Brain microvascular endothelial cell (primary cell): ENCODE measurements at regions not wholly inside any gene's neighbourhood (a gene's known extent, or its start where the extent isn't known, plus 50 kb on each side); places are given as distances from the start of the nearest gene placed in this dataset.

ENCODE experiments used
- DNase-seq: peaks from one replicate; pipeline ENCODE4 v3.0.0-alpha.2; 2020
- H3K27ac ChIP-seq: fragments of 250-450 bp; sonication (Bioruptor Pico); 2 replicates; pipeline ENCODE4 v1.5.1; 2020; ENCODE audit warnings: mild to moderate bottlenecking, moderate library complexity
- H3K27me3 ChIP-seq: fragments of 250-450 bp; sonication (Bioruptor Pico); replicated peaks from 2 replicates; pipeline ENCODE4 v1.5.1; 2020; ENCODE audit warnings: mild to moderate bottlenecking
- H3K36me3 ChIP-seq: fragments of 250-450 bp; sonication (Bioruptor Pico); replicated peaks from 2 replicates; pipeline ENCODE4 v1.5.1; 2020; ENCODE audit warnings: mild to moderate bottlenecking
- H3K4me3 ChIP-seq: 2 replicates; pipeline ENCODE4 v1.5.1; 2011; ENCODE audit warnings: low read depth, mild to moderate bottlenecking, control low read depth, low read length, moderate library complexity
- in situ Hi-C: cut with HindIII; loops from 2 replicates; pipeline ENCODE4 v1.10.0; 2017; ENCODE audit warnings: low sequenced_read_pairs, low pct_ligation_motif_present
- TF ChIP-seq, protein P1 (sequence below): IDR thresholded peaks from 2 replicates; pipeline ENCODE4 v1.5.1; 2011; ENCODE audit warnings: low read depth, mild to moderate bottlenecking, moderate library complexity, low read length, control low read depth, inconsistent platforms; ENCODE audit errors: missing control alignments

DNA sequence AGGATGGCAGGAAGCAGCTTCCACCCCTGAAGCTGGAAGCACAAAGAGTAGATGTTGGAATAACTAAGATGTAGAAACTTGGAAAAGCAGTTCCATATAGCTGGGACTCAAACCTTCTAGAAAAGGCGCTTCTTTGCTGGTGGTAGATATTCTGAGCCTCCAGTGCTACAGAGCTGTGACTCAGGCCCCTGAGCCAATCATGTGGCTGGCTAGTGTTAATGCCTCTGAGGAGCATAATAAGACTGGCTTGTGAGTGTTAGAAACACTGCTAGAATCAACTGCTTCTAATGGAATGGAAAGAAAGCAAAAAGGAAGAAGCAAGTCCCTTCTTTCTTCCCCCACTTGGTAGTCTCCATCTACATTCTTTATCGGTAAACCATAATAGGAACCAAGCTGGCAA, 234.2 kb upstream of the DMAC1 start:
- no peak for DNase-seq
- H3K27ac ChIP-seq, result no peak overlapping the region
- TF ChIP-seq, protein P1, sequence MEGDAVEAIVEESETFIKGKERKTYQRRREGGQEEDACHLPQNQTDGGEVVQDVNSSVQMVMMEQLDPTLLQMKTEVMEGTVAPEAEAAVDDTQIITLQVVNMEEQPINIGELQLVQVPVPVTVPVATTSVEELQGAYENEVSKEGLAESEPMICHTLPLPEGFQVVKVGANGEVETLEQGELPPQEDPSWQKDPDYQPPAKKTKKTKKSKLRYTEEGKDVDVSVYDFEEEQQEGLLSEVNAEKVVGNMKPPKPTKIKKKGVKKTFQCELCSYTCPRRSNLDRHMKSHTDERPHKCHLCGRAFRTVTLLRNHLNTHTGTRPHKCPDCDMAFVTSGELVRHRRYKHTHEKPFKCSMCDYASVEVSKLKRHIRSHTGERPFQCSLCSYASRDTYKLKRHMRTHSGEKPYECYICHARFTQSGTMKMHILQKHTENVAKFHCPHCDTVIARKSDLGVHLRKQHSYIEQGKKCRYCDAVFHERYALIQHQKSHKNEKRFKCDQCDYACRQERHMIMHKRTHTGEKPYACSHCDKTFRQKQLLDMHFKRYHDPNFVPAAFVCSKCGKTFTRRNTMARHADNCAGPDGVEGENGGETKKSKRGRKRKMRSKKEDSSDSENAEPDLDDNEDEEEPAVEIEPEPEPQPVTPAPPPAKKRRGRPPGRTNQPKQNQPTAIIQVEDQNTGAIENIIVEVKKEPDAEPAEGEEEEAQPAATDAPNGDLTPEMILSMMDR, result no peak
- no peak overlapping the region for H3K4me3 ChIP-seq
- no peaks in the 10 kb centered on the region for H3K36me3 ChIP-seq
- no peaks in the 10 kb centered on the region for H3K27me3 ChIP-seq
- in situ Hi-C loops, result no loop called here

DNA sequence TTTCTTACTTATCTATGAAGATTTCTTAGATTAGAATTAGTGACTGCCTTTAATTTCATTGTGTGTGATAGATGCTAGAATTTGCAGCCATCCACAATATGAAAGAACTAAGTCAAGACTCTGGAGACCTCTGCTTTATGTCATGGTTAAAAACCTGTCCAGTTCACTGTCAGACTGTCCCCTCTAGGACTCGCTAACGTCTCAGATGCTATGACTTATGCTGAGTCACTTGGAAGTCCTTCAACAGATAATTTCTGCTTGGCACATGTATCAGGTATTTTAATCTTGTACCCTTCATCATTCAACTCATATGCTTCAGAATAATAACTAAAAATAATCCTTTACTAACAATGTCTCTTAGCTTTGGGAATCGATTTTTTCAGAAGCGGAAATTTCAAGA, 230.5 kb upstream of the DMAC1 start:
- Histone ChIP-seq H3K27ac (no peak overlapping the region), H3K36me3 (no peaks in the 10 kb centered on the region), H3K27me3 (no peaks in the 10 kb centered on the region), H3K4me3 (no peak overlapping the region)
- in situ Hi-C loops, result no loop called here
- no peak for DNase-seq
- TF ChIP-seq, protein P1, result no peak

DNA sequence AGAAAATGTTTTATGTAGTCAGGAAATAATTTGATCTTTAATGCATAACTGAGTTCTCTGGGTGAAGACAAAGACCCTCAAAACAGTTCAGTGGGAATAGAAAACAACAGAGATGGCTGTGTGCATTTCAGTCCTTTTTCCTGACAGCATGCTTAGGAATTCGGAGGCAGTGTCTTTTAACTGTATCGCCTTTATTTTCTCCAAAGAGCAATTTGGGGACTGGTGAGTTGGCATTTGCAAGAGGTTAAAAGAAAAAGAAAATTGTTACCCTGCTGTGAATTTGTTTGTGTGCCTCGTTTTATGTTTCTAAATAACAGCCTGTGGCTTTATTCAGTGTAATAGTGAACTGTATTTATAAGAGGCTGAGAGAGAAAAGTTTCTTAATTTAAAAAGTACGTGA, 227.8 kb upstream of the DMAC1 start:
- no peaks in the 10 kb centered on the region for H3K36me3 ChIP-seq
- TF ChIP-seq, protein P1, result no peak
- in situ Hi-C loops, result no loop called here

DNA sequence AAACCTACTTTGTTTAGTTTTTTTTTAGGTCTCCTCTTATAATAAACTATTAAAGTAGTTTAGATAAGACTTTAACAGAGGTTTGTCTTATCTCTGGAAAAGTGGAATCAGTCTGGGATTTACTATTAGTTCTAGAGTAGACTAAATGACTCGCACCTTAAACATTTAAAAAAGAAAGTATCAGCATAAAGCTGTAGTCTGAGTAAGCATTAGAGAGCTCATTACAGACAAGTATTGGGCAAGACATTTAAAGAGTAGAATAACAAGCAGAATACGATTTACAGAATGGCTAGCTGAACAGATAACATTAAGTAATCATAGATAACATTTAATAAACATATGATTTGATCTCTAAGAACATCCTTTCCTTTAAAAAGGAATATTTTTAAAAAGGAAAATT, 226.0 kb upstream of the DMAC1 start:
- Histone ChIP-seq H3K4me3 (no peak overlapping the region), H3K36me3 (no peaks in the 10 kb centered on the region), H3K27me3 (no peaks in the 10 kb centered on the region), H3K27ac (no peak overlapping the region)
- in situ Hi-C loops, result no loop called here
- TF ChIP-seq, protein P1, result no peak
- DNase-seq, result no peak

More for the DNA sequence above, 227.8 kb upstream of the DMAC1 start:
- no peak overlapping the region for H3K27ac ChIP-seq
- no peak for DNase-seq
- H3K4me3 ChIP-seq, result no peak overlapping the region
- H3K27me3 ChIP-seq, result no peaks in the 10 kb centered on the region

DNA sequence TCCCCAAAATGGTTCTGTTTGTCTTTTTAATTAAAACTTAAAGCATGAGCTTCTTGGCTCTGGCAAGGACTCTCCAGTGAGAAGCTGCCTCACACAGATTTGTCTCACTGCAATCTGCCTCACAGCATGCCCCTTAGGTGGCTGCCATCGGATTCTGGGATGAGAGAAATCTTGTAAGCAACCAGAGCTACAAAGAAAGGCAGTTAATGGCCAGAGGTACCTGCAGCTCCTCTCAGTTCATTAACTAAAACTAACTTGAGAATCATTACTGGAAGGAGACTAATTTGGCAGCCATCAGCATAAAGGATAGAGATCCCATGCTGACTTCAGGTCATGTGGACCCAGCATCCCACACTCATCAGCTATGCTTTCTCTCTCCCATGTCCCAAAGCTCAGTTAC, 220.6 kb upstream of the DMAC1 start:
- TF ChIP-seq, protein P1, result no peak
- Histone ChIP-seq H3K36me3 (no peaks in the 10 kb centered on the region), H3K27ac (no peak overlapping the region), H3K4me3 (no peak overlapping the region), H3K27me3 (no peaks in the 10 kb centered on the region)
- in situ Hi-C loops, result no loop called here
- DNase-seq, result no peak

DNA sequence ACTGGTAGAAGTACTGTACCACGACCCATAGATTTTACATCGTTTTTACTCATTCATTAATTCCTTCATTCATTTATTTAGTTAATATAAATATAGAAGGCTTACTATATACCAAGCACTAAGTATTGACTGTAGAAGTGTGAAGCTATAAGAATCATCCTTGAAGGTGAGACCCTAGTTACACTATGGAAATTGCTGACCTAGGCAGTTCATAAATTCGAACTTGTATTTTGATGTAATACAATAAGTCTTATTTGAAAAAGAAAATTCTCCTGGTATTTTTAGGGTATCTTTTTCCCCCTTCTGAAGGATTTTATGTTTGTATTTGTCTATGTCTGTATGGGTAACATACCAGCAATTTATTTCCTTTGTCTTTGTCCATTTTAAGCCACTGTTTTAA, 220.1 kb upstream of the DMAC1 start:
- Histone ChIP-seq H3K36me3 (no peaks in the 10 kb centered on the region), H3K27me3 (no peaks in the 10 kb centered on the region), H3K27ac (no peak overlapping the region), H3K4me3 (no peak overlapping the region)
- TF ChIP-seq, protein P1, result no peak
- no peak for DNase-seq
- in situ Hi-C loops, result no loop called here
